ENCODE measurements at regions not wholly inside any gene's neighbourhood (a gene's known extent, or its start where the extent isn't known, plus 50 kb on each side); places are given as distances from the start of the nearest gene placed in this dataset.

DNA sequence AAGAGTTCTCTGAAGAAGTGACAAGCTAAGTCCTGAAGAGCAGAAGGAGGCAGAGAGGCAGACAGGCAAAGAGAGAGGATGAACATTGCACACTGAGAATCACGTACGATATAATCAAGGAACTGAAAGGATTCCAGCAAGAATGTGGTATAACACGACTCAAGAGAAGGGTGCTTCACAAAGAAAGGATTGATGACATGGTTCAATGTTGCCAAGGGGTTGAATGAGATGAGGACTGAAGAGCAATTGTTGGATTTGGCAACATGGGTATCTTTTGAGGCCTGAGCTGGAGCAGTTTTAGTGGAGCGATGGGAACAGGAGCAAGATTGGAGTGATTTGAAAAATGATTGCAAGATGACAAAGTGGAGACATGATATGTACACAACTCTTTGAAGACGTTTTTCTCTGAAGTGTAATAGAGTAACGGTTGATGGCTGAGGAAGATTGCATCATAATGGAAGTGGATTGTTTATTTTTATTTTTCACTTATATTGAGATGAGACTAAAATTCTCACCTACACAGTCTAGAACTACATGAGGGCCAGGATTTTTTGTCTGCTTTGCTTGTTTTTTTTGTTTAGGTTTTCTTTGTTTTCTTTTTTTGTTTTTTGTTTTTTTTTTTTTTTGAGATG, 1049.9 kb upstream of the WWC1 start:
- no peak for DNase-seq (ENCODE audit: low read depth)

DNA sequence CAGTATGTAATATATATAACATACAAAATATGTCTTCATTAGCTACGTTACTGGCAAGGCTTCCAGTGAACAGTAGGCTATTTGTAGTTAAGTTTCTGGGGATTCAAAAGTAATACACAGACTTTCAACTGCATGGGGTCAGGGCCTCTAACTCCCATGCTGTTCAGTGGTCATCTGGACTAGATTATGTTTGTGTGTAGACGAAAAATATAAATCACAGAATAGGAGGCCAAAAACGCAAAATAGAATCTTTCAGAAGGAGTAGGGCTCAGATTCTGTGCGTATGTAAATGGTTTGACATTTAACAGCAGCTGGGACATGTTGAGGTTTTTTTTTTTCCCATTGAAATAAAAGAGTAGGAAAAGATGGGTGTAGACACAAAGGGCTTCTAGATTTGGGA, 1048.7 kb upstream of the WWC1 start:
- DNase-seq (ENCODE audit: low read depth) = no peak

DNA sequence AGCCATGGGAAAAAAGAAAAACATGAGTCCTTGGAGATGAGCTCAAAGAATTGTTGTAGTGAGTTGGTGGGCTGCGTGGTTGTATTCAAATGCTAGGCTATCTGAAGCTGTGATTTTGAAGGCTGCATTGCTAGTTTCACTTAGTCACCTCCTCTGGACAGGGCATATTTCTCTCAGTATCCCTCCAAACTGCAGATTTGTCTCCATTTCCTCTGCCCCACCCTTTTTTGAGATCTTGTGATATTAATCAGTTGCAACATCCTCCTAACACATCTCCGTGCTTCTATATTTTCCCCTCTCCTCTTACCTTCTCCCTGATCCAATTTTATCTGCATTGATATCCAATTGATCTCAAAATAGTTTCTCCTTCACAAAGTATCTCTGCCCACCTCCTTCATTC, 1048.0 kb upstream of the WWC1 start:
- DNase-seq (ENCODE audit: low read depth) = no peak

DNA sequence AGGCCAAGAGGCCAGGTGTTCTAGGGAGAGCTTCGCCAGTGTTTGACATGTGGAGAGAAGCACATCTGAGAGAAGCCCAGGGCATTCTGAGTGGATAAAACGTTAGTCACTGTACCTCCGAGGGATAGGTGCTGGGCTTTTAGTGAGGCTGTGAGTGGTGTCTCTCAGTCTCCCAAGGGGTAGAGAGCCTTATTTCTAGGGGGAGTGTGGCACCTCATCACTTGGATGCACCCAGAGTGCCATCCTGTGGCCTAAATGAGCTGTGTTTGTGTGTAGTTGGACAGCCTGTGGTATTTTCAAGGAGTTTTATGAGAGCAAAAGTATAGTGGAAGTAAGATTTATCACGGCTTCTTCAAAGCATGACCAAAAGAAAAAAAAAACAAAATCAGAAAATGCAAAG, 1046.9 kb upstream of the WWC1 start:
- no peak for DNase-seq (ENCODE audit: low read depth)

DNA sequence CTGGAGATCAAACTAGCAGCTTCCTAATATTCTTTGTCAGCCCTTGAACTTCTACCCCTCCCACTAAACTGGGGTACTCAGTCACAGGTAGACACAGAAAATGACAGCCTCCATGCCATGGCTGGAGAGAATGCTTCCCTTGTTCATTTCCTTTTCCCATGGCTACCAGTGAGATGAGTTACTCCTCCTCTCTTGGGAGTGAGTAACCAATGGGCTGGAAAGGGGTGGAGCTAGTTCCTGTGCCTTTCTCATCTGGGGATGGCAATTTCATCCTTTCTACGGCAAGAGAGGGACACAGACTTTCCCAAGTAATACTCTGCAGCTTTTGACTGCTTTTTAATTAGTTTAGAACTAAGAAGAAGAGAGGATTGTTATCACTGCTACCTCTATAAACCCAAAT, 1045.6 kb upstream of the WWC1 start:
- no peak for DNase-seq (ENCODE audit: low read depth)

DNA sequence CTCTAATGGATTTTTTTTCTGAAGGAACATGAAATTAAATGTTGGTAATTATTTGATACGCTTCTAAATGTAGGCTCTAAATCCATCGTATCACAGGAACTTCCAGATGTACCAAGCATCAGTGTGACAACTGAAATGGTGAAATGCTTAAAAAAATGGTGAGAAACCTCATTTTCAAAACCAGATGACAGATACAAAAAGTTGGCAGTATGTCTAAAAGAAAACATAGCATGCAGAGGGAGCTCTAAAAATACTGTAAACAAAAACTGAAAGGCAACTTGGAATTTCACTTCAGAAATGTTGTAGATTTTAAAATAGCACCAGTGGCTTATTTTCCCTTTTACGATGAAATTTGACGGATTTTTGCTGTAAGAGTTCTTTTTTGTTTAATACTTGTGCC, 1043.6 kb upstream of the WWC1 start:
- no peak for DNase-seq (ENCODE audit: low read depth)

DNA sequence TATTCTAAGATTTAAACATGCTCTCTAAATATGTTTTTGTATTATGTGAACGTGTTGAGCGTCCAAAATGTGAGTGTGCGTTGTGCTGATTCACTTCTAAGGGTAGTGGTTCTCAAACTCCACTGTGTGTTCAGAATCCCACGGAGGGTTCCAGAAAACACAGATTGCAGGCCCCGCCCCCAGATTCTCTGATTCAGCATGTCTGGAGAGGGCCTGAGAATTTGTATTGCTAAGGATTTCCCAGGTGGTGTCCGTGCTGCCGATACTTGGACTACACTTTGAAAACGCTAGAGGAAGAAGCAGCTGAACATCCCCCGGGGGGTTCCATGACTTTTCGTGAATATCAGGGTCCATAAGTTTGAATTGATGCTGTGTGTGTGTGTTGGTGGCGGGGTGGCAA, 1043.2 kb upstream of the WWC1 start:
- no peak for DNase-seq (ENCODE audit: low read depth)

DNA sequence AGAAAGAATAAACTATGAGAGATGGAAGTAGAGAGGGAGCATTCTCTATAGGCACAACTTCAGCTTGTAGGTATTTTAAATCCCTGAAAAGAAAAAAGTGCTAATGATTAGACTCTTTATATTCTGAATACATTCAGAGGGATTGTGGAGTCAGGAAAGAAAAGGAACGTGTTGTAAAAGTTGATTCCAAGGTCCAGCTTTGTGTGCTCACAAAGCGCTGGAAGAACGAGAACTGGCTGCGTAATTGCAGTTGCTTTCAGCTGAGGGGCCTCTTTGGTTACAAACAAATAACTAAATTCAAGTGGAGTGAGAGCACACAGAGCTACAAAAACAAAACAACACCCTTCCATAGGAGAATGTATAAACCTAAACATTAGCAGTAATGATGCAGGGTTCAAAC, 1040.4 kb upstream of the WWC1 start:
- no peak for DNase-seq (ENCODE audit: low read depth)

DNA sequence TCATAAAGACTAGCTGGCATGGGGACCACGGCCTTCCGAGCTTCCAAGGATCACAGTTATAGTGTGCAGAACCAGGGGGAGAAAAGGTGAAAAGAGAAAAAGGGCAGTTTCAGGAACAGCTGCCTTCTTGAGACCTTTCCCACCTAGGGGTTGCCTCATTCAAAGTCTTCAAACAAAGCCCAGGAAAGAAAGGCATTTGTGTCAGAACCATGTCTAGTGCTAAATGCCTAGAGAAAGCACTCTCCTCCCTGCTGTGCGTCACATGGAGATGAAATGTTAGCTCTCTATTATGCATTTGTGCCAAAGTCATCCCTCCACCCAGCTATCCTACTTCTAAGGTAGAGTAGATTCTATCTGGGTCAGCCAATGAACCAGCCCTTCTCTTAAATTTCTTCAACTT, 1037.3 kb upstream of the WWC1 start:
- DNase-seq (ENCODE audit: low read depth) = no peak

DNA sequence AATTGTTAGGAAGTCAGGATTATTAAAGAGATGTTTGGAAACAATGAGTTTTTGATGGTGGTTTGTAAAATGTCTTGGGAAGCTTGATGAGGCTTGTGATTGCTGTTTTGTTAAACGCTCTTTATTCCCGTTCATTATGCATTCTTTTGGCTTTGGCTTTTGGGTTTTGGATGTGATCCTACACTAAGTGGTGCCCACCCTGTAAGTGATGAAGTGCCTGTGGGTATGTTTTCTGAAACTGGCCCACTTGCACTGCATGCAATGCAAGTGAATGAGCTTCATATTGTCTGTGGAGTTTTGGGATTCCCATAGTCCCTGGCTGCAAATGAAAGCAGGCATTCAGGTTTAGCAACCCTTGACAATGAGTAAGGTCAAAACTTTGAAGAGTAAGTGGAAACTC, 1035.5 kb upstream of the WWC1 start:
- no peak for DNase-seq (ENCODE audit: low read depth)

DNA sequence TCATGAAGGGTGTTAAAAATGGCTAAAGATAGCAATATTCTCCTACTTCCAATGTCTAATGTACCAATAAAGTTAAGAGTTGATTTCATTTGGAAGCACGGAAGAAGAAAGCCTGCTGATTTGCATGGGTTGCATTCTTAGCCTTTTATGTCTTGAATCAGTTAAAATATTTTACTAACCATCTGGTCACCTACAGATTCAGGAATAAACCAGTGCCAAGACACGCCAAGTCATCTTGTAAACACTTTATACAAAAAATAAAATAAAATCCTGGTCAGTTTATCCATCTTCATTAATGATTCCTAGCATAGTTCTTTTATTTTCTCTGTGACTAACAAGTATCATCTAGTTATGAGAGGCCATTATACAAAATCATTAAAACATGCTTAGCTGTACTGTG, 1031.6 kb upstream of the WWC1 start:
- no peak for DNase-seq (ENCODE audit: low read depth)

DNA sequence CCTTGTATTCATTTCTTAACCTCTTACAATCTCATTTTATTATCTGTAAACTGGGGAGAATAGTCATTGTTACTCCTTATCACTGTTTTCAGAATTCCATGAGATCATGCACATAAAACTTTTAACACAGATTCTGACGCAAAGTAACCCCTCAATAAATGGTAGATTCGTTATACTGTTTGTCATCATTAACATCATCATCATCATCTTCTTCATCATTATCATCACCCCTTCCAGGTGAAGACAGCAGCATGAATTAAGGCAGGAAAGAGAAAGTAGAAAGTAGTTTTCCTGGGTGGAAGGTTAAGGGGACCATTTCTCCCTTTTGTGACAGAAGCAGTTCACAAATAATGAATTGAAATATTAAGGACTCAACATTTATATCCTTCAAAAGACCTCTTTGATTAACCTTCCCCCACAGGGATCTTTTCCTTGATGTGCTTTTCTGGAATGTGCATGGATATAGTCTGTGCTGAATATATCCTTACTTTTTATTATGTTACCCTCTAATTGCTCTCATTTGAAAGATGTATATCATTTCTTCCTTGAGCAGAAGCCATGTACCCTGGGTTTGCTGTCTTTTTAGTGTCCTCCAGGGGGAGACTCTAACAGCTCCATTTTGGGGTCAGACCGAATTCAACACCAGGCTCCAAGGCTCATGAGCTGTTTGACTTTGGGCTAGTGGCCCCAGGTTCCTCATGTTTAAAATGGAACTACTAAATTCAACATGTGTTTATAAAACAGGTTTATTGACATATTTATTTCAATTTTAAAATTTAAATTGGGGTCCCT, 1029.9 kb upstream of the WWC1 start:
- DNase-seq (ENCODE audit: low read depth) = no peak

DNA sequence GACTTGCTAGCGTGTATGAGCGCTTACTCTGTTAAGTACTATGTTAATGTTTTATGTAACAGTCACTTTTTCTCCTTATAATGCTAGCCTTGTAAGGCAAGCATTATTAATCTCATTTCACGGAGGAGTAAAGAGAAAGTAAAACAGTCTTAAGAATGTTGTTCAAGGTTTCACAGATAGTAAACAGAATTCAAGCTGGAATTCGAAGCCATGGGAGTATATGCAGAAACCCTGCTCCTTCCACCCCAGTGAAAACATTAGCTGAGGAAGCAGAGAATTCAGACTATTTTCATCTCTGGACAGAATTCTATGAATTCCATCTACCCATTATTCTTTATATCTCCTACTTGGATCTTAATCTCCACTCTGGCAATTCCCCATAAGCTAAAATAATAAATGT, 1028.3 kb upstream of the WWC1 start:
- no peak for DNase-seq (ENCODE audit: low read depth)

DNA sequence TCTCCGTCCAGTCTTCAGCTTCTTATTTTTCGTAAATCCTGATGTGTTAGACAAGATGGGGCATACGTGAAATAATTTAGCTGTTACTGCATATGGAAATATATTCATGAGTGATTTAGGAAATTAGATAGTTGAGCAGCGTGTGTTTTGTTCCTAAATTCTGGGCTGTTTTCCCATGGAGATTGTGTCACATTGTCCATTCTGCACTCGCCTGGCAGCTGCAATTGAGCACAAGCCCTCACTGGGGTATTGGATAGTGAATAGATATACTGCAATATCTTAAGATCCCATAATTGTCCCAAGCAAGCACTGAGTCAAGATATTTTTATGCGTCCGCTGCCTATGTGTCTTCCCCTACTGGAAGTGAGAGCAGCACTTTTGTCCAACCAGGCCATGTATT, 1027.1 kb upstream of the WWC1 start:
- DNase-seq (ENCODE audit: low read depth) = no peak

DNA sequence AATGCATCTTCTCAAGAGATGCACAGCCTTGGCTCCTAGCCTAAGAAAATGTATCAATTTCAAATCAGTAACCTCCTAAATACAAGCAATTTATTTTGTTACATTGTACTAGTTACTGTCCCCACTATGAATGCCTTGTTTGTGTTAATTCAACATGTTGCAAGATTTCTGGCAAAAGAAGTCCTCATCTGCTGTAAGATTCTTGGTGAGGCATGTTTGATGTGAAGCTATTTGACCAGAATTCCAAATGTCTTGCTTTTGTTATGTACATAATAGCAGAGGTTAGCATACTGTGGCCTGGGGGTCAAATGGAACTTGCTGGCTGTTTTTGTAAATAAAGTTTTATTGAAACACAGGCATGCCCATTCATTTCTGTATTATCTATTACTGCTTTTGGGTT, 1023.1 kb upstream of the WWC1 start:
- no peak for DNase-seq (ENCODE audit: low read depth)

DNA sequence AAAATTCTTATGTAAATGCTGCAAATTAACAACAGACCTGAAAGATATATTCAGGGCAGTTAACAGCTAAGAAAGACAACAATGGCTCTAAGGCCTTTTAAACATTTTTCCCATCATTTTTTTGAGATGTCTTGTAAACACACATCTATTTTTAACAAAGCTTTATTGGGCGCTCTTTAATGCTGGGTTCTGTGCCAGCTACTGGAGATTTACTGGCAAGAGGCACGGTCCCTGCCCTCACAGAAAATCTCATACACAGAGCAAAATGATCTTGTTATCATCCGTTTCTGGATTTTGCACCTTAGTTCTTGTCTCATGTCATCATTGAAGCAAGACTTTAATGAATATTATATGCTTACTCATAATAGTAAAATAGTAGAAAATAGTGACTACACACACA, 1022.3 kb upstream of the WWC1 start:
- DNase-seq (ENCODE audit: low read depth) = no peak

DNA sequence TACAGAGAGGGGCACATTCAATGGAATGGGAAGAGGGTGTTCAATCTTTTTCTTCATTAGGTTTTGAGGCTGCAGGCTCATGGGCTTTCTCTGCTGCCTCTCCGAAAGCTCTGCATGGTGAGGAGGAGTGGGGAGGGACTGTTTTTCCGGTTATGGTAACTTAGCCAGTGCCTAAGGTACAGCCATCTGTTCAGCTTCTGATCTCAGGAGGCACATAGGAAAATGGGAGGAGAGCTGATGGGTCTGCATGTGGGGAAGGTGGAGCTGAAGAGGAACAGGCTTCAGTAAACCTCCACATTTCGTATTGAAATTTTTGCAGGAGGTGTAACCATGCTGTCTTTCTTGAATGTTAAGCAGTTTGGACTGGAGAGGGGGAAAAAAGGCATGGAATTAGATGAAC, 1020.4 kb upstream of the WWC1 start:
- DNase-seq (ENCODE audit: low read depth) = no peak

DNA sequence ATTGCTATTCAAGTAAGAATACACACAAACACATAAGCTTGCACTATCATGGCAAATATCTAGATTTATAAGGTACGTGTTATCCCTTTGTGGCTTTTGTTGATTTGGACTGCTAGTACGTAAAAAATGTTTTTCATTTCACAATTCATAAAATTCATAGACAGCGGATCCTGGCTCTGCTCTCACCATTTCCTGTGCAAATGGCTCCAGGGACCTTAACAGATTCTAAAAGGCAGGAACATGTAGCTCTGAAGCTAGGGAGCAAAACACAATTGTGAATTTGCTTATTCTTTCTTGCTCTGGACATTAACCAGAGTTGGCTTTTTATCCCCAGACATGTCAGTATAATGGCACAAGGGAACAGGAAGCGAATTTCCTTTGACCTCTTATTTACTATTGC, 1019.9 kb upstream of the WWC1 start:
- DNase-seq (ENCODE audit: low read depth) = no peak

DNA sequence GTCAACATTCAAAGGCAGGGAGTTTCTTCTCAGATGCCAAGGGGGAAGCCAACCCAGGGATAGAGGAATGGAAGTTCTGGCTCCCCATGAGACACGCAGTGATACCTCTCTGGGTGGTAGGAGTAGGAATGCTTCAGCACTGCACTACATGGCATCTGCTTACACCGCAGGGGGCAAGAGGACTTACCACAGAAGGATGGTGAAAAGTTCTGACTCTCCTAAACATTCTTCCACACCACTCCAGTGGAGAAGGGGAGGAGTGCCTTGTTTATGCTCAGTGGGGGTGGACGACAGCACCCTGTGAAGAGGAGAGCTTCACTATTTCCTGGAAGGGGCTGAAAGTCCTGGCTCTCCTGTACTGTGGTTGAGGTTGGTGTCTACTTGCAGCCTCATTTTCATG, 1011.3 kb upstream of the WWC1 start:
- no peak for DNase-seq (ENCODE audit: low read depth)

DNA sequence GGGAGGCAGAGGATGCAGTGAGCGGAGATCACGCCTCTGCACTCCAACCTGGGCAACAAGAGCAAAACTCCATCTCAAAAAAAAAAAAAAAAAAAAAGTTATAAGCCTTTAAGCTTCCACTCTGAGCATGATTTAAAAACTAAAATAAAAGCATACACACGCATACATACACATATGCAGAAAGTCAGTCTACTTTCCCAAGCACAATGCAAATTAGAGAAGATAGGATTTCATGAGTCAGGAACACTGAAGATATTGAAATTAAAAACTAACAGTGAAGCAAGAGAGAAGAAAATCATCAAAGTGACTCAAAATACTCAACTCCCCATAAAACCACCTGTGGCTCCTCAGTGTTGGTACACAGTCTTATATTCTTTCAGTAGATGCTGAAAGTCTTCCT, 1009.5 kb upstream of the WWC1 start:
- no peak for DNase-seq (ENCODE audit: low read depth)

DNA sequence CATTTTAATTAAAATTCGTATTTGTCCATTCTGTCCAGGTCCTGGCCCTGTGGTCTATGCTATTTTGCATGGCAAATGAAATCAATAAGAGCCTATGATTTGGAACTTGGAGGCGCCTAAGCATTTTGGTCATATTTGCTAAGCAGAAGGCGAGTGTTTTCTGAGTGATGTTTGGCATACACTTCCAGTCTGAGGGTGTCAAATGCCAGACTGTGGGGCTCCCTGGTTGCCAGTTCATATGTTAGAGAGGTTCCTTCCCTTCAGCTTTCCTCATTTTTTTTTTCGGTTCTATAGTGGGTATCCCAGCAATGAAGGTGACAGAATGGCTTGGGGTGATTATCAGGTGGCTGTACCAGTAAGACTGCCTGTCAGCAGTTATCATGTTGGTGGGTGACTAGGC, 1007.8 kb upstream of the WWC1 start:
- no peak for DNase-seq (ENCODE audit: low read depth)

DNA sequence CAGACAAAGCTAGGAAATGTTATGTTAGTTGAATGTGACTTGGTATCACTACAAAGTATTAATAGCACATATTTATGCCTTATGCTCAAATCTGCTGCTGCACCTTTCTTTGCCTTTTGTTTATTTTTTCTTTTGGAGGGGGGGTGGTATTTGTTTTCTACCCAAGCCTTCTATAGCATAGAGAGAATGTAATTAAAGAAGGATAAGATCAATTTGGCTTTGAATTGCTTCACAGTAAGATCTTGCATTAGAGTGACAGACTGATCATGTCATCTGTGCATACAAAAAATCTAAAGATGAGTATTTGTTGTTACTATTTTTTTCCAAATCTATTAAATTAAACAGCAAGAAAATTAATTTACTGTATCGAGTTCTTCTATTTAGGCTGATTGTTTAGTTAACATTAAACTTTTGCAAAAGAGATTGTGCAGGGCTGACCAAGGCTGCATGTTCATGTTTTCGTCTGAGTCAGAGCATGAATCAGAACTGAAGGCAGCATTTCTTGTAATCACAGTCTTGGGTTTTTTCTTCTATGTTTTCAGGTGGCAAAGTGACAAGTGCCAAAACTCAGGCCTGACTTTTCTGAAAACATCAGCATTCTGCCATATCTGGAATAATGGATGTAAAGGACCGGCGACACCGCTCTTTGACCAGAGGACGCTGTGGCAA, 1007.1 kb upstream of the WWC1 start:
- DNase-seq (ENCODE audit: low read depth) = no peak

DNA sequence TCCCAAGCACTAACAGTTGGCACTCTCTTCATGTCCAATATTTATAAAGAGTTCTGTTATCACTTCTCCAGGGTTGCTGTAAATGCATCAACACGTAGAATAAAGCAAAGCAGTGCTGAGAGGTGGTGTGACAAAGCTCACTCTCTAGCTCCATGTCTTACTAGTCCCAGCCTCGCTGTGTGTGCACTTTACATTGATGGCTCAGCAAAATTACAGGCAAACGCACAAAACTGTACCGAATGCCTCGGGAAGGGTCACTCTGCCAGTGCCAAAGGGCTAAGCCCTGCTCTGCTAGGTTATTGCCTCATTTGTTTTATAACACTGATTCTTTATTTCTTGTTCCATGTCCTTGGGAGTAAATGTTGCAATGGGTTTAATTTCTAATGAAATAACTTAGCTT, 1005.9 kb upstream of the WWC1 start:
- DNase-seq (ENCODE audit: low read depth) = no peak

DNA sequence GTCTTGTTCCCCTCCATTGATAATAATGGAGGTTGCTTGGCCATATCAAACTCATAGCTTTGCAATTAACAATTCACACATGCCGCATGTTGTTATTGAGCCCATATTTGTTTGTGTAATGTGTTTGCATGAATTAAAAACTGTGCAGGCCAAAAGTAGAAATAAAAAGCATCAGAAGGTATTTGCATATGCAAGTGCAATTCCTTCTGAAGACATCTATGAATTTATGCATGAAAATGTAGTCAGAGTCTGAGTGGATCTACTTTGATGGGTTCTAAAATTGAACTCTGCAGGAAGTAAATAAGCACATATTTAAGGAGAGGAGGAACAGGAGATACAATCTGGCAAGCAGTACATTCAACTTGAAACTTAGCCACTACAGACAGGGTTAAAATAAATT, 1004.6 kb upstream of the WWC1 start:
- DNase-seq (ENCODE audit: low read depth) = no peak

Measured in GM04504 (cell line).